Suprapubic skin (tissue), 4 donors: ENCODE measurements at regions not wholly inside any gene's neighbourhood (a gene's known extent, or its start where the extent isn't known, plus 50 kb on each side); places are given as distances from the start of the nearest gene placed in this dataset.

Experiments
- CTCF ChIP-seq, 2 donors: fragments of 200-600 bp in 1 of 2; fragments of 450-650 bp in 1 of 2; sonication (generic) in 1 of 2; IDR thresholded peaks; one replicate each; pipeline ENCODE4 v1.5.1; 2016 to 2019; ENCODE audit warnings: antibody characterized with exemption in 2 of 2, mild to moderate bottlenecking in 1 of 2, moderate library complexity in 1 of 2
- EP300 ChIP-seq: sonication (generic); formaldehyde crosslinking; IDR thresholded peaks from one replicate; pipeline ENCODE4 v1.6.1; 2017; ENCODE audit warnings: antibody characterized with exemption
- POLR2A ChIP-seq, 2 donors: fragments of 450-650 bp; IDR thresholded peaks; one replicate each; pipeline ENCODE4 v1.6.1; 2017; ENCODE audit warnings: antibody characterized with exemption in 2 of 2, mild to moderate bottlenecking in 2 of 2, moderate library complexity in 2 of 2
- POLR2AphosphoS5 ChIP-seq, 3 donors: sonication (generic); formaldehyde crosslinking; IDR thresholded peaks; one replicate each; pipeline ENCODE4 v1.6.1; 2017; ENCODE audit warnings: antibody characterized with exemption in 3 of 3

- TF ChIP-seq CTCF (IDR thresholded peaks at IDR 0.05): no peak
- TF ChIP-seq POLR2AphosphoS5 (IDR thresholded peaks at IDR 0.05): no peak
- TF ChIP-seq POLR2A (IDR thresholded peaks at IDR 0.05): no peak
- no peak for TF ChIP-seq EP300
These were observed 881.0 kb upstream of the LRRN3 start for GRCh38 chr7:110209884-110210283.
